ENCODE measurements at regions not wholly inside any gene's neighbourhood (a gene's known extent, or its start where the extent isn't known, plus 50 kb on each side); places are given as distances from the start of the nearest gene placed in this dataset.
"Not testable (repeated sequence)": the region's sequence is repeated elsewhere in the genome, so short reads cannot be mapped to it uniquely, and the experiment has no call there.

GRCh38 chr10:44105696-44106095 lies 279.2 kb downstream of the CXCL12 start:
- DNase-seq (ENCODE audit: low read depth) = no peak
- TF ChIP-seq CTCF (IDR thresholded peaks at IDR 0.05; ENCODE audit: low read length, missing control alignments) = no peak
- no peak overlapping the region for H3K4me3 ChIP-seq (replicated peaks; ENCODE audit: low read depth, low read length)

- no peak overlapping the region for H3K4me3 ChIP-seq (replicated peaks; ENCODE audit: low read depth, low read length)
- TF ChIP-seq CTCF (IDR thresholded peaks at IDR 0.05; ENCODE audit: low read length, missing control alignments) = no peak
- no peak for DNase-seq (ENCODE audit: low read depth)
Measured at GRCh38 chr10:44102726-44103255, 282.1 kb downstream of the CXCL12 start.

DNA sequence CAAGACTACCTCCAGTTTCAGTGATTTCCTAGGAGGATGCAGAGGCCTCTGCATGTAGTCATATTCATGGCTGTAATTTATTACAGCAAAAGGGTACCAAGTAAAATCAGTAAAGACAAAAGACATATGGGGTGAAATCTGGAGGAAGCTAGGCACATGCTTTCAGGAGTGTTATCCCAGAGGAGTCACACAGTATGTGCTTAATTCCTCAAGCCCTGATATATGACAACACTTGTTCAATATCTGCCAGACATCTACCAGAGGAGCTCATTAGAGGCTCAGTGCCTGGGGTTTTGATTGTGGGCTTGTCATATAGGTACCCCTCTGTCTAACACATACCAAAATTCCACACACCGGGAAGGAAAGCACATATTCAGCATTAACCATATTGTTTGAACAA lies 283.8 kb downstream of the CXCL12 start:
- H3K4me3 ChIP-seq (replicated peaks; ENCODE audit: low read depth, low read length) = no peak overlapping the region
- no peak for TF ChIP-seq CTCF (IDR thresholded peaks at IDR 0.05; ENCODE audit: low read length, missing control alignments)
- no peak for DNase-seq (ENCODE audit: low read depth)

- no peak overlapping the region for H3K4me3 ChIP-seq (replicated peaks; ENCODE audit: low read depth, low read length)
- DNase-seq (ENCODE audit: low read depth) = no peak
- TF ChIP-seq CTCF (IDR thresholded peaks at IDR 0.05; ENCODE audit: low read length, missing control alignments) = no peak
Measured at GRCh38 chr10:44099511-44099910, 285.4 kb downstream of the CXCL12 start.

DNA sequence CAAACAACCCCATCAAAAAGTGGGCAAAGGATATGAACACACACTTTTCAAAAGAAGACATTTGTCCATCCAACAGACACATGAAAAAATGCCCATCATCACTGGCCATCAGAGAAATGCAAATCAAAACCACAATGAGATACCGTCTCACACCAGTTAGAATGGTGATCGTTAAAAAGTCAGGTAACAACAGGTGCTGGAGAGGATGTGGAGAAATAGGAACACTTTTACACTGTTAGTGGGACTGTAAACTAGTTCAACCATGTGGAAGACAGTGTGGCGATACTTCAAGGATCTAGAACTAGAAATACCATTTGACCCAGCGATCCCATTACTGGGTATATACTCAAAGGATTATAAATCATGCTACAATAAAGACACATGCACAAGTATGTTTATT lies 288.7 kb downstream of the CXCL12 start:
- not testable (repeated sequence) for H3K4me3 ChIP-seq (replicated peaks; ENCODE audit: low read depth, low read length); DNase-seq (ENCODE audit: low read depth)

GRCh38 chr10:44089671-44090070 lies 295.2 kb downstream of the CXCL12 start:
- DNase-seq (ENCODE audit: low read depth) = no peak
- TF ChIP-seq CTCF (IDR thresholded peaks at IDR 0.05; ENCODE audit: low read length, missing control alignments) = no peak
- H3K4me3 ChIP-seq (replicated peaks; ENCODE audit: low read depth, low read length) = no peak overlapping the region

GRCh38 chr10:44087403-44087802 lies 297.5 kb downstream of the CXCL12 start:
- TF ChIP-seq CTCF (IDR thresholded peaks at IDR 0.05; ENCODE audit: low read length, missing control alignments) = no peak
- DNase-seq (ENCODE audit: low read depth) = no peak
- H3K4me3 ChIP-seq (replicated peaks; ENCODE audit: low read depth, low read length) = no peak overlapping the region

All from fibroblast of pulmonary artery (primary cell).